SK-N-SH (cell line): ENCODE measurements at regions not wholly inside any gene's neighbourhood (a gene's known extent, or its start where the extent isn't known, plus 50 kb on each side); places are given as distances from the start of the nearest gene placed in this dataset.

Experiments used
- CTCF ChIA-PET: fragments of 300-600, 350-600 bp; formaldehyde crosslinking; extraction: SDS; loops from one replicate; lab custom pipeline; 2021; lab: Yijun Ruan, JAX
- POLR2A ChIA-PET: fragments of 350-600 bp; sonication (Branson Sonifier 250); formaldehyde crosslinking; extraction: SDS; loops from one replicate; lab custom pipeline; 2020; ENCODE audit warnings: antibody characterized with exemption, inconsistent platforms; lab: Yijun Ruan, JAX
- DNase-seq: peaks from one replicate; pipeline ENCODE4 v3.0.0; 2012
- H2AFZ ChIP-seq: fragments of 200-600 bp; sonication (generic); 2 replicates; pipeline ENCODE4 v1.8.1; 2016; ENCODE audit warnings: antibody characterized with exemption, mild to moderate bottlenecking, low read depth
- H3F3A ChIP-seq: fragments of 200-600 bp; sonication (generic); replicated peaks from 2 replicates; pipeline ENCODE3; 2016; ENCODE audit warnings: antibody characterized with exemption, mild to moderate bottlenecking; ENCODE audit not compliant: insufficient read depth
- H3K27ac ChIP-seq, 2 experiments: fragments of 200-500 bp in 1 of 2; fragments of 200-600 bp in 1 of 2; sonication (Bioruptor generic) in 1 of 2; sonication (generic), shearing (Covaris generic) in 1 of 2; 2 replicates each; pipeline versions ENCODE4 v1.5.1 to v1.6.1; 2014 to 2016; ENCODE audit warnings: low read depth in 2 of 2, inconsistent platforms in 1 of 2, low read length in 1 of 2, mild to moderate bottlenecking in 1 of 2, mixed read lengths in 1 of 2
- H3K27me3 ChIP-seq: fragments of 200-600 bp; sonication (generic), shearing (Covaris generic); 2 replicates; pipeline ENCODE4 v1.6.1; 2016; ENCODE audit warnings: mixed run types; ENCODE audit not compliant: insufficient read depth
- H3K36me3 ChIP-seq, 2 experiments: fragments of 200-500 bp in 1 of 2; fragments of 200-600 bp in 1 of 2; sonication (Bioruptor generic) in 1 of 2; sonication (generic) in 1 of 2; replicated peaks in 1 of 2; 2 replicates each; pipeline versions ENCODE3 to v1.5.1; 2014 to 2016; ENCODE audit warnings: low read length in 1 of 2, mild to moderate bottlenecking in 1 of 2; ENCODE audit not compliant: insufficient read depth in 2 of 2, control insufficient read depth in 1 of 2
- H3K4me1 ChIP-seq, 2 experiments: fragments of 200-500 bp in 1 of 2; fragments of 200-600 bp in 1 of 2; sonication (Bioruptor generic) in 1 of 2; sonication (generic), shearing (Covaris generic) in 1 of 2; 2 replicates each; pipeline versions ENCODE4 v1.5.1 to v1.6.1; 2014 to 2016; ENCODE audit warnings: low read depth in 1 of 2, low read length in 1 of 2, mixed run types in 1 of 2; ENCODE audit not compliant: insufficient read depth in 2 of 2, control insufficient read depth in 1 of 2
- H3K4me2 ChIP-seq: fragments of 200-600 bp; sonication (generic), shearing (Covaris generic); 2 replicates; pipeline ENCODE4 v1.6.1; 2017; ENCODE audit warnings: mixed run types
- H3K4me3 ChIP-seq, 2 experiments: fragments of 200-500 bp in 1 of 2; fragments of 200-600 bp in 1 of 2; sonication (Bioruptor generic) in 1 of 2; sonication (generic), shearing (Covaris generic) in 1 of 2; 2 replicates each; pipeline versions ENCODE4 v1.5.1 to v1.8.1; 2014 to 2016; ENCODE audit warnings: low read depth in 2 of 2, inconsistent platforms in 1 of 2, low read length in 1 of 2, mild to moderate bottlenecking in 1 of 2, mixed read lengths in 1 of 2, moderate library complexity in 1 of 2
- H3K79me2 ChIP-seq: fragments of 200-600 bp; sonication (generic); 2 replicates; pipeline ENCODE4 v1.8.1; 2017; ENCODE audit warnings: mild to moderate bottlenecking; ENCODE audit not compliant: insufficient read depth
- H3K9ac ChIP-seq: fragments of 200-600 bp; sonication (generic); 2 replicates; pipeline ENCODE4 v1.6.1; 2017; ENCODE audit warnings: mixed run types
- H3K9me2 ChIP-seq: fragments of 200-600 bp; sonication (generic); 2 replicates; pipeline ENCODE4 v1.6.1; 2017; ENCODE audit warnings: mixed run types
- H3K9me3 ChIP-seq: fragments of 200-600 bp; sonication (generic); 2 replicates; pipeline ENCODE4 v1.6.1; 2017; ENCODE audit warnings: mixed run types, mild to moderate bottlenecking, moderate library complexity
- H4K20me1 ChIP-seq: fragments of 200-600 bp; sonication (generic); 2 replicates; pipeline ENCODE4 v1.6.1; 2017; ENCODE audit warnings: mild to moderate bottlenecking, mixed run types; ENCODE audit not compliant: insufficient read depth
- CHD2 ChIP-seq: fragments of 150-350 bp; IDR thresholded peaks from 2 replicates; pipeline ENCODE4 v1.6.1; 2018; ENCODE audit warnings: low read length; ENCODE audit not compliant: partially characterized antibody
- CTCF ChIP-seq: fragments of 200-600 bp; sonication (generic); IDR thresholded peaks from 2 replicates; pipeline ENCODE4 v1.6.1; 2017; ENCODE audit warnings: antibody characterized with exemption, mild to moderate bottlenecking, moderate library complexity
- EZH2phosphoT487 ChIP-seq: fragments of 200-600 bp; sonication (generic); IDR thresholded peaks from 2 replicates; pipeline ENCODE4 v1.6.1; 2017; ENCODE audit warnings: low read depth, mixed run types, mild to moderate bottlenecking, antibody characterized with exemption, moderate library complexity, borderline replicate concordance
- FOSL2 ChIP-seq: IDR thresholded peaks from 2 replicates; pipeline ENCODE4 v1.4.0; 2012; ENCODE audit warnings: low read depth, mild to moderate bottlenecking, moderate library complexity, borderline replicate concordance
- FOXJ3 ChIP-seq: sonication (generic); formaldehyde crosslinking; IDR thresholded peaks from 2 replicates; pipeline ENCODE4 v1.5.1; 2020; ENCODE audit warnings: mild to moderate bottlenecking, missing genetic modification reagents
- FOXM1 ChIP-seq: IDR thresholded peaks from 2 replicates; pipeline ENCODE4 v1.4.0; 2012; ENCODE audit warnings: low read depth, mild to moderate bottlenecking
- GATA2 ChIP-seq: sonication (generic); formaldehyde crosslinking; IDR thresholded peaks from 2 replicates; pipeline ENCODE4 v1.5.0; 2020; ENCODE audit warnings: mild to moderate bottlenecking, missing genetic modification reagents
- JUND ChIP-seq: IDR thresholded peaks from 2 replicates; pipeline ENCODE4 v1.4.0; 2012
- MXI1 ChIP-seq: IDR thresholded peaks from 2 replicates; pipeline ENCODE4 v1.6.1; 2012; ENCODE audit warnings: mild to moderate bottlenecking, low read depth, low read length, improper control_type of control experiment
- NRF1 ChIP-seq: IDR thresholded peaks from 2 replicates; pipeline ENCODE4 v1.6.1; 2012; ENCODE audit warnings: low read depth, mild to moderate bottlenecking, low read length
- PBX3 ChIP-seq: IDR thresholded peaks from 2 replicates; pipeline ENCODE4; 2012
- POLR2AphosphoS5 ChIP-seq: IDR thresholded peaks from 2 replicates; pipeline ENCODE4 v1.6.1; 2012; ENCODE audit warnings: low read depth, low read length
- RAD21 ChIP-seq: IDR thresholded peaks from 2 replicates; pipeline ENCODE4 v1.6.1; 2012; ENCODE audit warnings: mild to moderate bottlenecking, low read length
- SIN3A ChIP-seq: IDR thresholded peaks from 2 replicates; pipeline ENCODE4 v1.6.1; 2012; ENCODE audit warnings: low read depth, mild to moderate bottlenecking, low read length, moderate library complexity, borderline replicate concordance
- TCF12 ChIP-seq: IDR thresholded peaks from 2 replicates; pipeline ENCODE4 v1.4.0; 2012
- TEAD4 ChIP-seq: IDR thresholded peaks from 2 replicates; pipeline ENCODE4 v1.4.0; 2012; ENCODE audit warnings: mild to moderate bottlenecking, borderline replicate concordance; ENCODE audit not compliant: insufficient read depth
- USF1 ChIP-seq: IDR thresholded peaks from 2 replicates; pipeline ENCODE4 v1.4.0; 2012; ENCODE audit warnings: low read depth, borderline replicate concordance
- WGBS: methylation state at CpG from one replicate; pipeline ENCODE4 v1.1.6; 2017; ENCODE audit warnings: low lambda C conversion rate; 5-methylcytosine and 5-hydroxymethylcytosine counted together

GRCh38 chr4:169342906-169343564, 72.3 kb upstream of the SH3RF1 start:
- POLR2A ChIA-PET, result no interaction called here
- Histone ChIP-seq H3K9ac (no peak overlapping the region), H3K27ac (no peak overlapping the region), H3K9me2 (no peaks in the 10 kb centered on the region), H2AFZ (no peak overlapping the region), H3K4me1 (peaks cover 4 to 5% of the 10 kb centered on the region in 2 experiments; a peak in 2 of 4 replicates), H3K9me3 (no peaks in the 10 kb centered on the region), H4K20me1 (no peaks in the 10 kb centered on the region), H3K27me3 (no peaks in the 10 kb centered on the region), H3K36me3 (no peaks in the 10 kb centered on the region), H3K4me2 (no peak overlapping the region), H3K4me3 (no peak overlapping the region)
- CTCF ChIA-PET, result interaction anchor here (0.9 kb wide), 1 partner anchor 129 kb away, joined by 3 read pairs; no protein-coding TSS in a partner anchor
- TF ChIP-seq TEAD4 (no peak), SIN3A (no peak), CHD2 (no peak), USF1 (no peak)
- TF ChIP-seq, all 33 proteins: peak for 0
- DNase-seq, result no peak
- H3F3A ChIP-seq, result no peaks in the 10 kb centered on the region
- no peaks in the 10 kb centered on the region for H3K79me2 ChIP-seq

- TF ChIP-seq MXI1, result no peak
- TF ChIP-seq NRF1, result no peak
- TF ChIP-seq, all 33 proteins: peak for 0
- Histone ChIP-seq H3K4me1 (peaks cover 4 to 5% of the 10 kb centered on the region in 2 experiments; a peak in 2 of 4 replicates), H3K27me3 (no peaks in the 10 kb centered on the region), H3K9ac (no peak overlapping the region), H4K20me1 (no peaks in the 10 kb centered on the region), H3K27ac (no peak overlapping the region), H3F3A (no peaks in the 10 kb centered on the region), H2AFZ (no peak overlapping the region), H3K9me2 (no peaks in the 10 kb centered on the region), H3K36me3 (no peaks in the 10 kb centered on the region), H3K4me3 (no peak overlapping the region), H3K9me3 (no peaks in the 10 kb centered on the region), H3K79me2 (no peaks in the 10 kb centered on the region), H3K4me2 (no peak overlapping the region)
- ChIA-PET POLR2A (no interaction called here), CTCF (interaction anchor here (0.9 to 1.4 kb wide), 2 partner anchors 130 to 143 kb away, joined by 3 read pairs; no protein-coding TSS in a partner anchor)
- no peak for DNase-seq
- 73% methylated on average over 3 of the region's 3 CpGs for WGBS
Measured at GRCh38 chr4:169342159-169342860, 71.6 kb upstream of the SH3RF1 start.

- 87% methylated on average over 4 of the region's 4 CpGs for WGBS
- Histone ChIP-seq H3K27ac (no peak overlapping the region), H3K9me3 (no peaks in the 10 kb centered on the region), H3K4me3 (no peak overlapping the region), H2AFZ (no peak overlapping the region), H4K20me1 (no peaks in the 10 kb centered on the region), H3K27me3 (no peaks in the 10 kb centered on the region), H3K79me2 (no peaks in the 10 kb centered on the region), H3K9me2 (no peaks in the 10 kb centered on the region), H3K4me1 (peaks cover 4 to 5% of the 10 kb centered on the region in 2 experiments; a peak in 2 of 4 replicates), H3K4me2 (no peak overlapping the region), H3K36me3 (no peaks in the 10 kb centered on the region), H3F3A (no peaks in the 10 kb centered on the region), H3K9ac (no peak overlapping the region)
- CTCF ChIA-PET, result interaction anchor here (1.4 kb wide), 1 partner anchor 144 kb away, joined by 3 read pairs; no protein-coding TSS in a partner anchor
- DNase-seq, result no peak
- POLR2A ChIA-PET, result no interaction called here
- no peak for TF ChIP-seq RAD21
- no peak for TF ChIP-seq PBX3
- no peak for TF ChIP-seq TCF12
- TF ChIP-seq FOXJ3 (CRISPR knock-in tag), result no peak
- no peak for TF ChIP-seq FOSL2
- no peak for TF ChIP-seq EZH2phosphoT487
- TF ChIP-seq USF1, result no peak
- no peak for TF ChIP-seq JUND
- TF ChIP-seq FOXM1, result no peak
- no peak for TF ChIP-seq POLR2AphosphoS5
- no peak for TF ChIP-seq NRF1
- TF ChIP-seq CTCF, result no peak
- TF ChIP-seq GATA2, result no peak
Measured at GRCh38 chr4:169341490-169341889, 70.7 kb upstream of the SH3RF1 start.
